ENCODE measurements at regions not wholly inside any gene's neighbourhood (a gene's known extent, or its start where the extent isn't known, plus 50 kb on each side); places are given as distances from the start of the nearest gene placed in this dataset.
"Not testable (repeated sequence)": the region's sequence is repeated elsewhere in the genome, so short reads cannot be mapped to it uniquely, and the experiment has no call there.

GRCh38 chr1:60847855-60848582 is 234.3 kb upstream of the NFIA start:
- no peak overlapping the region for H3K4me3 ChIP-seq (ENCODE audit: low read depth, low read length)
- CTCF ChIA-PET, result interaction anchor here (0.9 to 3.1 kb wide), 14 partner anchors 10 to 1006 kb away, joined by 3 to 32 read pairs (median 4); no protein-coding TSS in a partner anchor
- no peak for DNase-seq (ENCODE audit: low read depth, low spot score)
- TF ChIP-seq CTCF (IDR thresholded peaks at IDR 0.05; ENCODE audit: insufficient read depth, low read length, missing control alignments), result no peak
- POLR2A ChIA-PET, result no interaction called here

GRCh38 chr1:60847391-60847790 is 235.0 kb upstream of the NFIA start:
- no peak for DNase-seq (ENCODE audit: low read depth, low spot score)
- CTCF ChIA-PET, result interaction anchor here (0.6 to 3.0 kb wide), 5 partner anchors 8 to 1007 kb away, joined by 3 to 20 read pairs (median 6); no protein-coding TSS in a partner anchor
- H3K4me3 ChIP-seq (ENCODE audit: low read depth, low read length), result no peak overlapping the region
- POLR2A ChIA-PET, result no interaction called here
- no peak for TF ChIP-seq CTCF (IDR thresholded peaks at IDR 0.05; ENCODE audit: insufficient read depth, low read length, missing control alignments)

- ChIA-PET CTCF (interaction anchor here (1.1 to 1.3 kb wide), 2 partner anchors 13 to 197 kb away, joined by 4 to 5 read pairs; no protein-coding TSS in a partner anchor), POLR2A (interaction anchor here (0.6 kb wide), 1 partner anchor 140 kb away, joined by 3 read pairs; no protein-coding TSS in a partner anchor)
- H3K4me3 ChIP-seq (ENCODE audit: low read depth, low read length); DNase-seq (ENCODE audit: low read depth, low spot score): not testable (repeated sequence)
These were observed 236.7 kb upstream of the NFIA start for GRCh38 chr1:60845659-60846058.

GRCh38 chr1:60842304-60842703 is 240.1 kb upstream of the NFIA start:
- no peak for DNase-seq (ENCODE audit: low read depth, low spot score)
- CTCF ChIA-PET, result no interaction called here
- POLR2A ChIA-PET, result no interaction called here
- no peak overlapping the region for H3K4me3 ChIP-seq (ENCODE audit: low read depth, low read length)
- no peak for TF ChIP-seq CTCF (IDR thresholded peaks at IDR 0.05; ENCODE audit: insufficient read depth, low read length, missing control alignments)

- H3K4me3 ChIP-seq (ENCODE audit: low read depth, low read length), result no peak overlapping the region
- ChIA-PET POLR2A (interaction anchor here (0.6 kb wide), 1 partner anchor 9 kb away, joined by 3 read pairs; no protein-coding TSS in a partner anchor), CTCF (no interaction called here)
- TF ChIP-seq CTCF (IDR thresholded peaks at IDR 0.05; ENCODE audit: insufficient read depth, low read length, missing control alignments), result no peak
- no peak for DNase-seq (ENCODE audit: low read depth, low spot score)
These were observed 241.0 kb upstream of the NFIA start for GRCh38 chr1:60841116-60842046.

- H3K4me3 ChIP-seq (ENCODE audit: low read depth, low read length); DNase-seq (ENCODE audit: low read depth, low spot score); CTCF ChIA-PET; POLR2A ChIA-PET: not testable (repeated sequence)
These were observed 241.9 kb upstream of the NFIA start for GRCh38 chr1:60840476-60840875.

- CTCF ChIA-PET, result no interaction called here
- no peak for DNase-seq (ENCODE audit: low read depth, low spot score)
- TF ChIP-seq CTCF (IDR thresholded peaks at IDR 0.05; ENCODE audit: insufficient read depth, low read length, missing control alignments), result no peak
- POLR2A ChIA-PET, result no interaction called here
- H3K4me3 ChIP-seq (ENCODE audit: low read depth, low read length), result no peak overlapping the region
These were observed 246.7 kb upstream of the NFIA start for GRCh38 chr1:60835649-60836048.
